ENCODE measurements at regions not wholly inside any gene's neighbourhood (a gene's known extent, or its start where the extent isn't known, plus 50 kb on each side); places are given as distances from the start of the nearest gene placed in this dataset.

DNA sequence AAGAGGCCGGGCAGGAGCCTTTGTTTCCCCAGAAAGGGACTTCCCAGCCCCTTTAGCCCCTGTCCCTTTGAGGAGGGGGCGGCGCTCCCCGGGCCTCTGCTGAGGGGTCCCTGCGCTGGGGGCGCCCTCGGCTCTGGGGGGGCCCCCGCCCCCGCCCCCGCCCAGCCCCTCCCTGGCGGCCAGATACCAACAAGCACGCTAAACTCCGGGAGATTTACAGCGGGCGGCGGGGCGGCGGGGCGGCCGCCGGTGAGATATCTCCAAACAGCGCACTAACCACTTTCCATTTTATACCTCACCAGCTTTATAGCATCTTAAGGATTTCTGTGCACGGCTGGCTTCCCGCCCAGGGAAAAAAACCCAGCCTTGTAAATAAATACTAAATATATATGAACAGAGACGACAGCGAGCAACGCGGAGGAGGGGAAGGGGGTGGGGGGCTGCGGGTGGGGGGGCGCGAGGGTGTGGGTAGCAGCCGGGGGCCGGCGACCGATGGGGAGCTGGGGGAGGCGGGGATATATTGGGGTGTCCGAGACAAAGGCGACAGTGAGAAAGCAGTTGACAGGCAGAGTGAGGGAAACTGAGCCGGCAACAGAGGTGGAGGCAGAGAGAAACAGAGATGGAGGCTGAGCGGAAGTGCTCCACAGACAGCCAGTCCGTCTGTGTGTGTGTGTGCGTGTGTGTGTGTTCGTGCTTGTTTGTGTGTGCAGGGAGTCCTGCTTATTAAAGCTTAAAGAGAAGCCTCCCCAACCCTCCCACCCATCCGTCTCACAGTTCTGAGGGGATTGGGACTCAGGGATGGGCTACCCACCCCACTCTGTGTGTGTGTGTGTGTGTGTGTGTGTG, 85.8 kb downstream of the HIF1AN start:
- TF ChIP-seq, protein P1, sequence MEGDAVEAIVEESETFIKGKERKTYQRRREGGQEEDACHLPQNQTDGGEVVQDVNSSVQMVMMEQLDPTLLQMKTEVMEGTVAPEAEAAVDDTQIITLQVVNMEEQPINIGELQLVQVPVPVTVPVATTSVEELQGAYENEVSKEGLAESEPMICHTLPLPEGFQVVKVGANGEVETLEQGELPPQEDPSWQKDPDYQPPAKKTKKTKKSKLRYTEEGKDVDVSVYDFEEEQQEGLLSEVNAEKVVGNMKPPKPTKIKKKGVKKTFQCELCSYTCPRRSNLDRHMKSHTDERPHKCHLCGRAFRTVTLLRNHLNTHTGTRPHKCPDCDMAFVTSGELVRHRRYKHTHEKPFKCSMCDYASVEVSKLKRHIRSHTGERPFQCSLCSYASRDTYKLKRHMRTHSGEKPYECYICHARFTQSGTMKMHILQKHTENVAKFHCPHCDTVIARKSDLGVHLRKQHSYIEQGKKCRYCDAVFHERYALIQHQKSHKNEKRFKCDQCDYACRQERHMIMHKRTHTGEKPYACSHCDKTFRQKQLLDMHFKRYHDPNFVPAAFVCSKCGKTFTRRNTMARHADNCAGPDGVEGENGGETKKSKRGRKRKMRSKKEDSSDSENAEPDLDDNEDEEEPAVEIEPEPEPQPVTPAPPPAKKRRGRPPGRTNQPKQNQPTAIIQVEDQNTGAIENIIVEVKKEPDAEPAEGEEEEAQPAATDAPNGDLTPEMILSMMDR (IDR thresholded peaks at IDR 0.05) = no peak
- TF ChIP-seq POLR2A (IDR thresholded peaks at IDR 0.05) = no peak

All from testis (tissue), 2 donors.